MM.1S (cell line): ENCODE measurements at regions not wholly inside any gene's neighbourhood (a gene's known extent, or its start where the extent isn't known, plus 50 kb on each side); places are given as distances from the start of the nearest gene placed in this dataset.

ENCODE experiments used
- DNase-seq: peaks from one replicate; pipeline ENCODE4 v3.0.0-alpha.2; 2015
- H2AFZ ChIP-seq: fragments of 300-600 bp; sonication (generic); 2 replicates; pipeline ENCODE4 v1.6.0; 2016; ENCODE audit warnings: antibody characterized with exemption, low read length
- H3F3A ChIP-seq: fragments of 300-600 bp; sonication (generic); 2 replicates; pipeline ENCODE4 v1.6.1; 2016; ENCODE audit warnings: mild to moderate bottlenecking, antibody characterized with exemption, low read length, moderate library complexity, mixed read lengths; ENCODE audit not compliant: insufficient read depth
- H3K27ac ChIP-seq: fragments of 300-600 bp; sonication (generic); 2 replicates; pipeline ENCODE4 v1.5.1; 2016; ENCODE audit warnings: mild to moderate bottlenecking, low read length
- H3K27me3 ChIP-seq: fragments of 300-600 bp; sonication (generic); replicated peaks from 2 replicates; pipeline ENCODE4 v1.6.0; 2016; ENCODE audit warnings: low read length; ENCODE audit not compliant: insufficient read depth
- H3K36me3 ChIP-seq: fragments of 300-600 bp; sonication (generic); replicated peaks from 2 replicates; pipeline ENCODE4 v1.6.1; 2016; ENCODE audit warnings: mild to moderate bottlenecking, low read length, mixed read lengths; ENCODE audit not compliant: insufficient read depth
- H3K4me1 ChIP-seq: fragments of 300-600 bp; sonication (generic); 2 replicates; pipeline ENCODE4 v1.6.1; 2016; ENCODE audit warnings: low read length, mixed read lengths
- H3K4me2 ChIP-seq: fragments of 300-600 bp; sonication (generic); 2 replicates; pipeline ENCODE4 v1.6.0; 2016; ENCODE audit warnings: low read depth, low read length
- H3K4me3 ChIP-seq: fragments of 300-600 bp; sonication (generic); 2 replicates; pipeline ENCODE4 v1.5.1; 2016; ENCODE audit warnings: low read length, mixed read lengths
- H3K79me2 ChIP-seq: fragments of 300-600 bp; sonication (generic); 2 replicates; pipeline ENCODE4 v1.6.1; 2016; ENCODE audit warnings: mixed run types, low read length, mixed read lengths
- H3K9ac ChIP-seq: fragments of 300-600 bp; sonication (generic); 2 replicates; pipeline ENCODE4 v1.6.1; 2016; ENCODE audit warnings: low read length, mixed read lengths
- H3K9me2 ChIP-seq: fragments of 300-600 bp; sonication (generic); replicated peaks from 2 replicates; pipeline ENCODE4 v1.6.1; 2016; ENCODE audit warnings: mild to moderate bottlenecking, low read length, mixed read lengths; ENCODE audit not compliant: insufficient read depth
- H3K9me3 ChIP-seq: fragments of 300-600 bp; sonication (generic); replicated peaks from 2 replicates; pipeline ENCODE4 v1.6.1; 2016; ENCODE audit warnings: mild to moderate bottlenecking, low read length, mixed read lengths; ENCODE audit not compliant: insufficient read depth
- H4K20me1 ChIP-seq: fragments of 300-600 bp; sonication (generic); 2 replicates; pipeline ENCODE4 v1.6.1; 2016; ENCODE audit warnings: mild to moderate bottlenecking, low read length, moderate library complexity, mixed read lengths; ENCODE audit not compliant: insufficient read depth
- CTCF ChIP-seq: fragments of 300-600 bp; sonication (generic); IDR thresholded peaks from 2 replicates; pipeline ENCODE4 v1.5.1; 2016; ENCODE audit warnings: antibody characterized with exemption, low read length, mixed read lengths
- EZH2 ChIP-seq: fragments of 300-600 bp; sonication (generic); optimal IDR thresholded peaks from 2 replicates; pipeline ENCODE3; 2017; ENCODE audit warnings: low read depth, mild to moderate bottlenecking, antibody characterized with exemption, low read length, mixed read lengths
- EZH2phosphoT487 ChIP-seq: fragments of 300-600 bp; sonication (generic); IDR thresholded peaks from 2 replicates; pipeline ENCODE4 v1.6.1; 2018; ENCODE audit warnings: antibody characterized with exemption, low read length

GRCh38 chr6:40290816-40291215 lies 296.3 kb downstream of the LRFN2 start:
- Histone ChIP-seq H3K4me2 (no peak overlapping the region), H3K9me2 (no peaks in the 10 kb centered on the region), H3K27ac (no peak overlapping the region), H3K27me3 (no peaks in the 10 kb centered on the region), H3K9me3 (no peaks in the 10 kb centered on the region), H3K36me3 (no peaks in the 10 kb centered on the region), H2AFZ (no peak overlapping the region), H3K79me2 (no peaks in the 10 kb centered on the region), H3K9ac (no peak overlapping the region), H3K4me1 (no peaks in the 10 kb centered on the region), H3K4me3 (no peak overlapping the region), H3F3A (no peaks in the 10 kb centered on the region), H4K20me1 (no peaks in the 10 kb centered on the region)
- TF ChIP-seq EZH2phosphoT487 (no peak), CTCF (no peak), EZH2 (no peak)
- DNase-seq, result no peak

GRCh38 chr6:40288919-40289318 lies 298.2 kb downstream of the LRFN2 start:
- Histone ChIP-seq H3K4me2 (no peak overlapping the region), H3K27ac (no peak overlapping the region), H3F3A (no peaks in the 10 kb centered on the region), H3K4me3 (no peak overlapping the region), H4K20me1 (no peaks in the 10 kb centered on the region), H3K9ac (no peak overlapping the region), H3K9me2 (no peaks in the 10 kb centered on the region), H3K27me3 (no peaks in the 10 kb centered on the region), H3K79me2 (no peaks in the 10 kb centered on the region), H2AFZ (no peak overlapping the region), H3K9me3 (no peaks in the 10 kb centered on the region), H3K4me1 (no peaks in the 10 kb centered on the region), H3K36me3 (no peaks in the 10 kb centered on the region)
- DNase-seq, result no peak
- no peak for TF ChIP-seq CTCF
- no peak for TF ChIP-seq EZH2
- no peak for TF ChIP-seq EZH2phosphoT487

- no peak overlapping the region for H3K9ac ChIP-seq
- H3F3A ChIP-seq, result no peaks in the 10 kb centered on the region
- no peaks in the 10 kb centered on the region for H3K79me2 ChIP-seq
- no peaks in the 10 kb centered on the region for H3K4me1 ChIP-seq
- H3K27ac ChIP-seq, result no peak overlapping the region
- H2AFZ ChIP-seq, result no peak overlapping the region
- H3K36me3 ChIP-seq, result no peaks in the 10 kb centered on the region
- H3K4me3 ChIP-seq, result no peak overlapping the region
- DNase-seq, result no peak
- no peaks in the 10 kb centered on the region for H3K9me3 ChIP-seq
- H3K9me2 ChIP-seq, result no peaks in the 10 kb centered on the region
- H3K27me3 ChIP-seq, result no peaks in the 10 kb centered on the region
- TF ChIP-seq EZH2 (no peak), EZH2phosphoT487 (no peak), CTCF (no peak)
- H4K20me1 ChIP-seq, result no peaks in the 10 kb centered on the region
- no peak overlapping the region for H3K4me2 ChIP-seq
Observed at GRCh38 chr6:40287296-40287850, 299.8 kb downstream of the LRFN2 start.
